ENCODE measurements at regions not wholly inside any gene's neighbourhood (a gene's known extent, or its start where the extent isn't known, plus 50 kb on each side); places are given as distances from the start of the nearest gene placed in this dataset.

DNA sequence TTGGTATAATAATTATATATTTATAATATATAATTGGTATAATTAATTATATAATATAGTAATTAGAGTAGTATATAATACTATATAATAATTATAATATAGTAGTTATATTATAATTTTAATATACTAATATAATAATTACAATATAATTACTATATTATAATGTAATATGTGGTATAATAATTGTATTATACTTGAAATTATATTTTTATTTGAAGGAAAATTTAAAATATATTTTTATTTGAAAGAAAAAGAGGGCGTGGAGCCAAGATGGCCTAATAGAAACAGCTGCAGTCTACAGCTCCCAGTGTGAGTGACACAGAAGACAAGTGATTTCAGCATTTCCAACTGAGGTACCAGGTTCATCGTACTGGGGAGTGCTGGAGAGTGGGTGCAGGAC is 365.9 kb downstream of the MMUT start:
- DNase-seq = no peak

DNA sequence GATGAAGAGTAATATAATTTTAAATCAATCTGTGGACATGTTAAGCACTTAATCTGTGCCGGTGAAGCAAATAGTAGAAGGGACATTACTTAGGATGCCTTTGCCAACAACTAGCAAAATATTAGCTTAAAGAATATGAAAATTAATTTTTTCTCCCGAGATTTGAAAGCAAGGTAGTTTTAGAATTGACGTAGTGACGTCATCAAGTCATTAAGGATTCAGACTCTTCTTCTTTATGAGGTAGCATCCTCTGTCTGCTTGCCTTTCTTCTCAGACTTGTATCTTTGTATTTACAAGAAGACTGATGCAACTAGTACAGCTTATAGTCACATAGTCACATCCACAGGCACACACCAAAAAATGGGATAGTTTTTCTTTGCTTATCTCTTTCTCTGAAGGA is 374.4 kb downstream of the MMUT start:
- no peak for DNase-seq

DNA sequence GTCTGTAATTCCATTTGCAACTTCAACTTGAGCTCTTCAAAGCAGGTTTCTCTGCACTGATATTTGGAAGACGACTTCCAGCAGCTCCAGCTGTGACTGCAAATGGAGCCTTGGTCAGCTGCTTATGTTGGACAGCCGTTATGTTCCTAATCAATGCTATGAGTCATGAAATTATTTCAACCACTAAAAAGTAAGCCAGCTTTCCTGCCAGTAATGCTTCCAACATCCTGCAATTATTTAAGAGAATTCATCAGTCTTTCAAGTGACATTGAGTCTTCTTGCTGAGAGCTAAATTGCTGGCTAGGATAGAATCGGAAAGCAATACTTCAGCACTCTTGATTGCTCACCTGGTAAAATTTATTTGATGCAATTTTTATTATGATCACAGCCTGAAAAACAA is 375.7 kb downstream of the MMUT start:
- no peak for DNase-seq

DNA sequence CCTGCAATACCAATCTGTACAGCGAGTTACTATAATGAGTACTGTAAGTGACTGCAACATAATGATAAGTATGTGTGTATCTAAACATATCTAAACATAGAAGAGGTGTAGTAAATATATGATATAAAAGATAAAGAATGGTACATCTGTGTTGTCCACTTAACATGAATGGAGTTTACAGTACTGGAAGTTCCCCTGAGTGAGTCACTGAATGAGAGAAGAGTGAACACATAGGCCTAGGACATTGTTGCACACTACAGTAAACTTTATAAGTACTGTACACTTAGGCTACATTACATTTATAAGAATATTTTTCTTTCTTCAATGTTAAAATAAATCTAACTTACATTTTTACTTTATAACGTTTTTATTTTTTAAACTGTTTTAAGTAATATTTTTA is 380.4 kb downstream of the MMUT start:
- DNase-seq = no peak

DNA sequence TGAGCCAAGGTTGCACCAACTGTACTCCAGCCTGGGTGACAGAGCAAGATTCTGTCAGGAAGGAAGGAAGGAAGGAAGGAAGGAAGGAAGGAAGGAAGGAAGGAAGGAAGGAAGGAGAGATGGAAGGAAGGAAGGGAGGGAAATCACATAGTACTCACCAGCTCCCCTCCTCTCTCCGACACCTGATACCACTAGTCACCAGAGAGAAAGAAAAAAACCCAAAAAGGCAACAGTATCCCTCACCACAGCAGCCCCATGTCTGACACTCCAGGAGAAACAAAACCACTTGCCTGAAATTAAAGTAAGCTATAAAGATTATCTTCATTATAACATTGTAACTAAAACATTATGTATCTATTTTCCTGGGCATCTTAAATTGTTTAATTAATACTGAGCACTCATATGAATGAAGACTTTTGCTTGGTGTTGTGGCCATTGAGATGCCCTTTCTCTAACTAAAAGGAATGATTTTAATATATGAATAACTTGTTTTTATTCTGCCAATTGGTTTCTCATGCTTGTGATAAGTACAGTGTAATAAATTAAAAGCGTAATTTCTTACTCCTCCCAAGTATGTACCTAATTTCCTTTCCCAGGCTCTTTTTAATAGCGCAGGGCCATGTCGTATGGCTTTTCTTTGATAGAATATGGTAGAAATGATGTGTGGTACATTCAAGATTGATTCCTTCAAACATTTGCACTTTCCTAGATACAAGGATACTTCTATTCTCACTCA is 390.0 kb downstream of the MMUT start:
- DNase-seq = no peak

DNA sequence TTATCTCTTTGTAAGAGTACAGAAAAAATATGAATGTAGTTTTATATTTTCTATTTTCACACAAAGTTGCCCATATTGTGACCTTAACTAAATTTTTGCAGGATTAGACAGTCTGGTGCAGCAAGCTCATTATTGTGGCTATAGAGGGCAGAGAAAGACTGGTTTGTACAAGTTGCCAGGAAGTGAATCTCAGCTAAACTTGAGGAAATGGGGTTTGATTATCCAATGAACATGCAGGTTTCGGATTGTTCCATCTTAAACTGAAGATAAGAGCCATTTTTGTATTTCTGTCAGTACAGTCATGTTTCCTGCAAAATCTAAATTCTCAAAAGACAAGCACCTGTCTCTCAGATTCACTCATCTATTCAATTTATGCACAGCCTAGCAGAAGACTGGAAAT is 390.9 kb downstream of the MMUT start:
- no peak for DNase-seq

DNA sequence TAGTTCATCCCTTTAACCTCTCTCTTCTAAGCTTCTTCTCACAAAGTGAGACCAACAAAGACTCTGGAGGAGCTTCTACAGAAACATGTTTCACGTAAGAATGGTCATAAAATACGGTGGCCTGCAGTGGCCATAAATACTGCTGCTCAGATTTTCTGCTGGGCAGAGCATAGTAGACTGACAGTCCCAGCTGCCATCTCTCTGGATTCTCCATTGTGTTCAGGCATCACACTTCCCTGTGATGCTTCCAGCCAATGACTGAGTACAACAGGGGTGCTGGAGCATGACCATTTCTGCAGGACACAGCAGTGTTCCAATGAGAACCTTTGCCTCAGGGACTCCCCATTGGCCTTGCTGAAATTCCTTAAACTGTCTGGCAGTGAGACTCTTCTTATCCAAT is 392.6 kb downstream of the MMUT start:
- DNase-seq = no peak

DNA sequence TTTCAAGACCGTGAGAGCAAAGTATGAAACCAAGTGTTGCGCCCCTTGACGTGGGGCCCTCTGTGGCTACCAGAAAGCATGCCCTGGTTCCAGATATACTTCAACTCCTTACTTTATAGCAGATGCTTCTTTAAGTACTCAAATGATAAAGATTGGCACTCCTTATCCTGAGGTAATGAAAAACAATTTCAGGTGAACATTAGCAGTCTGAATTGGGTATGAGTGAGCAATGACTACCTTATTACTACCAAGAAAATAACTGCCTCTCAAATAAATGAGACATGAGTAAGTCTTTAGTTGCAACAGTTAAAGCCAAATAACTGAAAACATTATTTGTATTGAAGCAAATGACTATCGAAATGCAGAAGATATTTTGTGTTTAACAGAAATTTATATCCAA is 408.7 kb downstream of the MMUT start:
- DNase-seq = no peak

DNA sequence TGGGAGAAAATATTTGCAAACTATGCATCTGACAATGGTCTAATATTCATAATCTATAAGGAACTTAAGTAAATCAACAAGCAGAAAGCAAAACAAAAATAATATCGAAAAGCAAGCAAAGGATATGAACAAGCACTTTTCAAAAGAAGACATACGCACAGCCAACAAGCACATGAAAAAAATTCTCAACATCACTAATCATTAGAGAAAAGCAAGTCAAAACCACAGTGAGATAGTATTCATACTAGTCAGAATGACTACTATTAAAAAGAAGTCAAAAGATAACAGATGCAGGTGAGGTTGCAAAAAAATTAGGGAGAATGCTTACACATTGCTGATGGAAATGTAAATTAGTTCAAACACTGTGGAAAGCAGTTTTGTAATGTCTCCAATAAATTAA is 410.2 kb downstream of the MMUT start:
- no peak for DNase-seq

DNA sequence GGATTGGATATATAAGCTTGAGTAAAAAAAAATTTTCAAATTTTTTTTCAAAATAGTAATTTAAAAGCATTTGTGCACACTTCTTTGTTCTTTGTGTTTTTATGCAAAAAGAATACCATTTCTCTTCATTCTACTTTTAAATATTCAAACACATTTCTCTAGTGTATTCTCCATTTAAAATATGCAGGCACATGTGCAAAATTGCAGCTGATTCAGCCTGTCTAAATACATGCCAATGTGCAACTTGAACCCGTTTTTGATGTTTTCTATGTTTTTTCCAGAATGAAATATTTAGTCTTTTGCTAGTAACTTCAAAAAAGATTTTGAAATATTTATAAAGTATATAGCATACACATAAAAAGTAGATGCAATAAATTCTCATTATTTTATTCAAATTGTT is 411.8 kb downstream of the MMUT start:
- no peak for DNase-seq

DNA sequence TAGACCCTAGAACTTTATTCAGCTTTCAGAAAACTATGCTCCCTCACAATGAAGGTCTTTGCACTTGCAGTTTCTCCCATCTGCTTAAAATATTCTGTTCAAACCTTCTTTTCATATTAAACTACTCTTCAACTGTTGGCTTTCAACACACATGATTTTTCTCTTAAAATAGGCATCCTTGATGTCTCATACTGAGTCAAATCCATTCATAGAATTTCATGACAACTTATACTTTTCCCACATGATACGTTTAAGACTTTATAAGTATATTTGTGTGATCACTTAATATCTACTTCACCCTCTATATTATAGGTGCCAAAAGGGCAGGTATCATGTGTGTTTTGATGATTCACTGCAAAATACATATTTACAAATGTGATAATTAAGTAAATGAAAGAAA is 412.5 kb downstream of the MMUT start:
- DNase-seq = no peak

DNA sequence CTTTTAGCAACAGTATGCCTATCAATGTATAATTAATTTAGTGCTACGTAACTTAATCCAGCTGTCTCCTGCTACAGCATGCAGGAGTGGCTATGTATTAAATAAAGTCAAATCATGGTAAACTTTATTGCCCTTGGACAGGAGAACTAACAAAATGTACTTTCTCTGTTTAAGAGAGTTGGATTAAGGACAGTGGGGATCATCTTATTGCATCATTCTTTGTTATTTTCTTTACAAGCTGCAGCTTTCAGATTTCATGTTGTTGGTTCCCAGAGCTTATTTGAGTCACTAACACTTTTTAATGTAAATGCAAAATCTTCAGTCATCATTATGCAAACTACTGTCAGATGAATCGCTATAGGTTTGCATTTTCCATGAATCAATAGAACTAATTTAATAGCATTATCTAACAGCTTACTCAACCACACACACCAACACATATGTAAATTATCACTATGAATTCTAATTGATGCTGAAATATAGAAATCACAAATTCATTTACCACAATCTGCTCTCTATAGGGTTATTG is 424.7 kb downstream of the MMUT start:
- DNase-seq = no peak

DNA sequence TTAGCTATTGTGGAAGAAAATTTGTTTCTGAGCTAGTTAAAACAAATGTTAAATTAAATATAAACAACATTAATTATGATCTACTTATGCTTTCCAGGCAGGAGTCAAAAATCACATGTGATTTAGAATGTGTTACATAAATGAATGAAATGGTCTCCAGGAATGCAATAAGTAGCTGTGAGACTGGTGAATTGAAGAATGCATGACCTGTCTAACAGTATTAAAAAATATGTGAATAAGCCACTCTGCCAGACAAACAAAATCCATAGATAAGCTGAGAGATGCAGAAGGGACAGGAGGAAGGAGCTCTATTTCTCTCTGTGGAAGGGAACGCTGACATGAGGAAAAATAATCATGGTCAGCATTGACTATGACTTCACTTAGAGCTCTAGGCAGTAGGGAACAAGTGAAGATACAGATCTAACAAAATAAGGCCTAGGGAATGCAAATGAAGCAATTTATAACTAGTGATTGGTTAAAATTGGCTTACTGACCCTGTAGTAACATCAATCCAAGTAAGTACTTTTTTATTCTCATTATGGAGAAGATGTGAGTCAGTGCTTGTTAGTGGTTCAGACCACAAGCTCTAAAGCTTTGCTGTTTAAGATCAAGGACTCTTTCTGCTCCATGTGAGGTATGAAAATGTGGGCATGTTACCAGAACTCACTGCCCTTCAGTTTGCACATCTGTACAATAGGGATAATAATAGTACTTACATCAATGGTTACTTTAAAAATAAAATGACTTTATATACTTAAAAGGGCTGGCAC is 432.6 kb downstream of the MMUT start:
- DNase-seq = no peak

DNA sequence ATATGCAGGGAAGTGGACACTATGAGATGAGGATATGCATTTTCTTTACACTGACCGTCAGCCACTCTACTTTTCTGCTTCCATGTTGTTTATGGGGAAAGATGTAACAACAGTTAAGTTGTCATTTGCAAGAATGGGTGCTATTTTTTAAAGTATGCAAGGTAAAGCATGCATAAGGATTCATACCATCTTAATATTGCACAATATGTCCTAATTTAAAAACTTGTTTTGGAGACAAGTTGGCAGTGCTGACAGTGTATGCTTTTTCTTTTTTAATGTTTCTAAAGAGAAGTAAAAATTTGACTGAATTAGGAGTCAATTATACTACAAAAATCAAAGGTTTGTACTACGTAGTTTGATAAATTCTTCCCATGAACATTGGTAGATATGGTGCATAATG is 435.4 kb downstream of the MMUT start:
- no peak for DNase-seq

DNA sequence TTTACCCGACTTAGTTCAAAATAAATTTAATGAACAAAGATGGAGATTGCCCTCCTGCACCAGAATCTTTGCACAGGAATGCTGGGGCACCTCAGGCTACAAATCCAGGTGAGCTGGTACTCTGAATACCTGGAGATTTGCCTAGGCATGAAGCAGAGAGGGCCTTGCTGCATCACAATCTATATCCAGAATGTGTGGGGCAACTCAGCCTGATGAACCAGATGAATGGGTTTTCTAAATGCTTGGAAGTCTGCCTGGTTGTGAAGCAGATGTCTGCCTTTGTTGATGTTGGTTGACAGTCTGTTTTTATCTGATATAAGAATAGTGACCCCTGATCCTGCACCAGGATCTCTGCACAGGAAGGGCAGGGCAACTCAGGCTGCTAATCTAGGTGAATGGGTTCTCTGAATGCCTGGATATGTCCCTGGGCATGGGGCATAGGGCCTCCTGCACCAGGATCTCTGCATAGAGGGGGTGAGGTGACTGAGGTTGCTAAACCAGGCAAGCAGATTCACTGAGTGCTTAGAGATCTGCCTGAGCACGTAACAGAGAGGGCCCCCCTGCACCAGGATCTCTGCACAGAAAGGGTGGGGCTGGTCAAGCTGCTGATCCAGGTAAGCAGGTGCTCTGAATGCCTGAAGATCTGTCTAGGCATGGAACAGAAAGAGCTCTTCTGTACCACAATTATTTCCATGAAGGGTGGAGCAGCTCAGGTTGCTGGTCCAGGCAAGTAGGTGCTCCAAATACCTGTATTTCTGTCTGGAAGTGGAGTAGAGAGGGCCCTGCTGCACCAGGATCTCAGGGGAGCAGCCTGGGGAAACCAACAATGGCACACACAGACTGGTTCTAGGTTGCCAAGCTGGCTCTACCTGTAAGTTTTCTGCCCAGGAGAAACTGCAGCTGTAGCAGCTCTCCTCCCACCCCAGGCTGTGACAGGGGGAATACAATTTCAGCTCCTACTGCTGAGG is 437.5 kb downstream of the MMUT start:
- no peak for DNase-seq

DNA sequence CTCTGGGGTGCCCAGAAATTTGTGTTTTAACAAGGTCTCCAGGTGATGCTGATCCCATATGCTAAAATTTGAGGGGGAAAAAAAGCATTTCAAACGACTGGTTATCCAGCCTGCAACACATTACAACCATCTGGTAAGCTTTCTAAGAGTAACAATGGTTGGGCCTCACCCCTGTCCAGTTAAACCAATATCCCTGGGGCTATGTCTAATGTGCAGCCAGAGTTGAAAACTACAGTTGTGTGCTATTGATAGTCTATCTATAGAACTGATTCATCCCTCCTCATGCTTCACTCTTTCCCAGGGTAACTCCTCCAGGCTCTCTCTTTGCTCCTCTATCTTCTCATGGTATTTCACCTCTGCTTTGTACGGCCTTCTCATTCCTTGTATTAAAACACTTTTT is 458.3 kb downstream of the MMUT start:
- no peak for DNase-seq

DNA sequence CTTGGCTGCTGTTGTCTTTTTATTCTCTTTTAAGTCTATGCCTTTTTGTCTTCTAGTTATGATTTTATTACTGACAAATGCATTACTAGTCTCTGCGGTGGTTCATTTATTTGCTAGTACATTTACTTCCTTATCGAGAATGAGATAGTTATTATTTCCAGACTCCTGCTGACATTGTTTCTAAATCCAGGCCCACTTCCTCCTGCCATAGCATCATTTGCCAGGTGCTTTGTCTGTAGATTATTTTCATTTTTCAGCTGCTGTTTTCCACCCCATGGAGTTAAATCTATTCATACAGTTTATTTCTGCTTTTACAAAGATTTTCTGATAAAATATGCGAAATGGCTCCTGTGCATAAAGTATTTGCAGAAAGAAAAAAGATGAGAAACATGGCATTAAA is 459.7 kb downstream of the MMUT start:
- no peak for DNase-seq

DNA sequence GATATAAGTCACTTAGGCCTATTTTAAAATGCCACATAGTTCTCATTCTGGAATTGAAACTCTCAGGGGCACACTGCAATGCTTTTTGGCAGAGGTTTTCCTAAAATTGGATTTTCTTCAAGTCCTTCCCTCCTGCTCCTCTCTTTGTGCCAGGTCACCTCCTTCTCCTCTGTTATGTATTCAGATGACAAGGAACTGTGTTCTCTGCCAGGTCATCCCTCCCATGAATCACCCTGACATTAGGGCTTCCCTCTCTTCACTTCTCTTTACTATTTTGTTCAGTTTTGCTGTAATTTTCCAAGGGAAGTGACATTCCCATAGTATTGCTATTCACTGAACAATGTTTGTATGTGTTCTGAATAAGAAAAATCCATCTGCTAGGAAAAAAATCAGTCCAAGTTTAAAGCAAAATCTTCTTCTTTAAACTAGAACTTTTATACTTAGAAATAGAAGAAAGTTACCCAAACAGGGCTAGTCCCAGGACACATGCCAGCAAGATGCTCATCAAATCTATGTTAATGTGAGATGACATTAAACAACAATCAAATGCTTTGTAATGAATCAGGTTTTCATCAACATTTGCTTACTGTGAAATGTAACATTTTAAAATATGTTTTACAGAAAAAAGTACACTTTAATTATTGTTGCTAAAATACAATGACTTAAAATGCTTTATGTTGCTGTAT is 461.1 kb downstream of the MMUT start:
- no peak for DNase-seq

DNA sequence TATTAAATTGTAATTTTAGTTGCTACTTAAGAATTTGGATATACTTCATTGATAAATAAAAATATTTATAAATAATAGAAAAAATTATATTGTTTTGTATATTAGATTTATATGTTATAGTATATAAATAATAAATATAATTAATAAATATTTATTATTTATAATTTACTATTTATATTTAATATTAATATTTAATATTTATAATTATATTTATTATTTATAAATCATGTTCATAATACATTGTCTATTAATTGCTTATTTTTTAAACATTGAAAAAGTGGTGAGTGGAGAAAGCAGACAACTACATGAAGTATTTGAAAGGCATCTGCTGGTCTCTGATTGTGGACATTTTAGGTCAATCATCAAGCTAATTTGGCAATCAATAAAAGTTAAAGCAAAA is 464.5 kb downstream of the MMUT start:
- no peak for DNase-seq

DNA sequence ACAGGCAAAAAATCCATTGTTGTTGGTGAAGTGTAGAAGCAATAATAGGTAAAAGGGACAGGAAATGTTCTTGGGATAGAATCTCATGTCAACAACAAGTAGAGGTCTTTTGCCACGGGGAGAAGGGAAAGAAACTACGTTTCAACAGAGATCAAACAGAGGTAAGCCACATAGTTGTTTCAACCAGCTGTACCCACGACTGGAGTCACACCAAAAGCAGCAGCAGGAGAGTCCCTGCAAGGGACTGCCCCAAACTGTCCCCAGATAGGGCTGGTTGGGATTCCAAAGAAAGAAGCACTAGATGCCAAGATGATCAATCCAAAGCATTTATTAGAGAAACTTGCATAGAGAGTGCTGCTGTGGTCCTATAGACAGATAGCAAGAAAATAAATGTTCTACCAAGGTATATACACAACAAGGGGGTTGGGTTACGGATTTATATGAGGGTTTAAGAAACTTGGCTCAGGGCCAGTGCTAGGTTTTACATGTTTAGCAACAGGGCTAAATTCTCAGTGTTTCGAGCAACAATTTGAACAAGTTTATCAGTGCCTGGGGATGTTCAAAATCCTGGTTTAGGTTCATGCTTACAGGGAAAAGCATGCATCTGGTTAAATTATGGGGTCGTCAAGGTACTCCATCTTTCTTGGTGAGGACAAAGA is 466.5 kb downstream of the MMUT start:
- no peak for DNase-seq

DNA sequence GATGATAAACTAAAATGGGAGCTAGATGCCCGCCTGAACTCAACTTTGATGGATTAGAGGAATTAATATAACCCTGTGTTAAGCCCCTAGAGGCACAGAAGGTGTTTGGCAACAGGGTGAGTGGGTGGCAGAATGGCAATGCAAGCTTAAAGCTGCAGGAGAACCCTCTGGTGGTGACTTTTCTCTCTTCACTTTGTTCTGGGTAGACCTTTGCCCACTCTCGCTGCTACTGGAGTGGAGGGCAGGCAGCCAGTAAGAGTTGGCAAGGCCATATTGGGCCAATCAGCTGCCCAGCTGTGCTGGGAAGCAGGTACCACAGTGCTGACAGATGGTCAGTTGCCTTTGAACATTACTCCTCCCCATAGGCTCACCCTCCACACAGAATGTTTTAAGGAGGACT is 468.2 kb downstream of the MMUT start:
- no peak for DNase-seq

DNA sequence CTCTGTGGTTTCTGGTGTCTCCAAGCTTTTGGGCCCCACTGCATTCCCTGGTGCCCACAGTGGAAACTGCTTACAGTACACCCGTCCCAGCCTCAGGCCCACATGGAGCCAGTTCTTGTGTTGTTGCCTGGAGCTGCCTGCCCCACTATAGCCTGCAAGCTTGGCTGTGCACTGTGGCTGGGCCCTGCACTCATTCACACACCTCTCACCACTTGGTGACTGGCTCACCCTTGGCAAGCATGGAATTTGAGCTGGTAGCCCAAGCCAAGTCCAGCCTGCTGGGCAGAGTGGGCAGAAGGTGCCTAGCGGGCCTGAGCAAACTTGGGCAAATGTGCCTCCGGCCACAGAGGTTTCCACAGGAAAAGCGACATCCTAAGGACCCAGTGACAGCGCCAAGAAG is 472.3 kb downstream of the MMUT start:
- no peak for DNase-seq
